Stomach (tissue), 8 donors: ENCODE measurements at regions not wholly inside any gene's neighbourhood (a gene's known extent, or its start where the extent isn't known, plus 50 kb on each side); places are given as distances from the start of the nearest gene placed in this dataset.

ENCODE experiments used
- DNase-seq, 2 donors: peaks; one replicate each; pipeline versions ENCODE4 v3.0.0 to v3.0.0-alpha.2; 2013 to 2019
- H3K27ac ChIP-seq, 5 donors: fragments of 200-600 bp in 4 of 5; sonication (generic) in 4 of 5; one replicate each; pipeline ENCODE4 v1.5.1; 2013 to 2019; ENCODE audit warnings: mild to moderate bottlenecking in 1 of 5, moderate library complexity in 1 of 5
- H3K27me3 ChIP-seq, 3 donors: fragments of 200-600 bp; sonication (generic); one replicate each; pipeline ENCODE4 v1.5.1; 2017 to 2019; ENCODE audit warnings: mixed run types in 1 of 3
- H3K36me3 ChIP-seq, 4 donors: fragments of 200-600 bp; sonication (generic); 1 replicate in 3 of 4; 2 replicates in 1 of 4; pipeline ENCODE4 v1.5.1; 2016 to 2019
- H3K4me1 ChIP-seq, 4 donors: fragments of 200-600 bp; sonication (generic); one replicate each; pipeline ENCODE4 v1.5.1; 2016 to 2019
- H3K4me3 ChIP-seq, 4 donors: fragments of 200-600 bp; sonication (generic) in 3 of 4; one replicate each; pipeline ENCODE4 v1.5.1; 2016 to 2019; ENCODE audit warnings: mild to moderate bottlenecking in 1 of 4
- H3K9me3 ChIP-seq, 4 donors: fragments of 200-600 bp; sonication (generic); one replicate each; pipeline ENCODE4 v1.5.1; 2016 to 2019
- EP300 ChIP-seq: sonication (generic); formaldehyde crosslinking; IDR thresholded peaks from one replicate; pipeline ENCODE4 v1.6.1; 2017; ENCODE audit warnings: antibody characterized with exemption
- POLR2A ChIP-seq, 4 donors: fragments of 450-650 bp; IDR thresholded peaks; one replicate each; pipeline ENCODE4 v1.6.1; 2016; ENCODE audit warnings: antibody characterized with exemption in 4 of 4, control low read depth in 2 of 4, mild to moderate bottlenecking in 1 of 4, moderate library complexity in 1 of 4
- POLR2AphosphoS5 ChIP-seq, 3 donors: sonication (generic); formaldehyde crosslinking; IDR thresholded peaks; one replicate each; pipeline ENCODE4 v1.6.1; 2016; ENCODE audit warnings: antibody characterized with exemption in 3 of 3
- WGBS, 5 donors: extraction: QIAGEN DNeasy Blood & Tissue Kit in 3 of 5; methylation state at CpG; one replicate each; pipeline versions ENCODE4 v1.1.5 to v1.1.7; 2013 to 2018; 5-methylcytosine and 5-hydroxymethylcytosine counted together
- intact Hi-C: fragments of 100-400 bp; cut with DNase I; formaldehyde crosslinking; loops from one replicate; pipeline ENCODE4 v1.15.1; 2023; ENCODE audit warnings: low total_unique reads
- TF ChIP-seq, protein P1 (sequence below), 7 experiments: fragments of 450-650 bp in 4 of 7; fragments of 200-600 bp in 3 of 7; sonication (generic) in 3 of 7; IDR thresholded peaks; one replicate each; pipeline ENCODE4 v1.5.1; 2016 to 2019; ENCODE audit warnings: antibody characterized with exemption in 7 of 7, control low read depth in 2 of 7, mild to moderate bottlenecking in 1 of 7
- donor health status: healthy with polysubstance abuse.
- donor health status: Bipolar disorder and iron deficiency.
- donor health status: healthy.

DNA sequence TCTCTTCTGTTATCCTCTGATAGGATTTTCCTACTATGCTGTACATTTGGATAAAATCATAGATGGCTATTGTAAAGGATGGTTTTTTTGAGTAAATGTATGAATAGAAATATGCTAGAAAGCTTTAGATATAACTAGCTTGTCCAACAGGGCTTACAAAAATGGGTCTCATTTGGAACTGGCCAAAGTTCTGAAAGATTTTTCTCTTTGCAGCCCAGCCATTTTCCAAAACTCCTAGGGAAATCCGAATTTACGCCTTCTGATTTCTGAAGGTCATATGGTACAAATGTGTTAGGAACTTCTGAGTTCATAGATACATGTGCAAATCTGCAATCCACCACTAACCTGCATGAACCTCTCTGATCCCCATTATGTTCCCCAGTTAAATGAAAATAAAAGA, 603.9 kb upstream of the C9orf72 start:
- intact Hi-C loops = no loop called here
- no peak for DNase-seq
- 81 to 92% (median 89%) methylated on average over 2 of the region's 2 CpGs for WGBS, 5 donors

DNA sequence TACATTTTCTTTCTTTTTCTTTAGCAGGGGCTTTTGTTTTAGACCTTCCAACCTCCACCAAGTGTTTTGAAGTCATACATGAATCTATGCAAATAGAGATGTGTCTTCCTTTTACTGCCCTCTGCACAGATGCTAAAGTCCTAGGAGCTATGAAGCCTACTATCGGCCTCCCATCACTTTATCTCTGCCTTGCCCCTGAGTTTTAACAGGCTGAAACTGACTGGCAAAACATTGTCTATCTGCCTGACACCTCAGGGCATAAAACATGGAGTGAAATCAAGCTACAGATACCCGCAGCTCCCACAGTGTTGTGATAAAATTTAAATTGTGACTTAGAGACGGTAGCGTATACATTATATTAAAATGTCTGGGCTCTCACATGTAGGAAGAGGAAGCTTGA, 604.6 kb upstream of the C9orf72 start:
- no peaks in the 10 kb centered on the region for H3K27me3 ChIP-seq
- intact Hi-C loops = no loop called here
- no peaks in the 10 kb centered on the region for H3K4me1 ChIP-seq
- 78 to 90% (median 87%) methylated on average over 4 of the region's 4 CpGs for WGBS, 5 donors
- no peak overlapping the region for H3K4me3 ChIP-seq
- no peak overlapping the region for H3K27ac ChIP-seq
- H3K9me3 ChIP-seq = peaks cover 0 to 10% (median 0%) of the 10 kb centered on the region in 4 donors
- TF ChIP-seq POLR2A (IDR thresholded peaks at IDR 0.05) (no peak), EP300 (no peak), POLR2AphosphoS5 (IDR thresholded peaks at IDR 0.05) (no peak)
- TF ChIP-seq, protein P1, sequence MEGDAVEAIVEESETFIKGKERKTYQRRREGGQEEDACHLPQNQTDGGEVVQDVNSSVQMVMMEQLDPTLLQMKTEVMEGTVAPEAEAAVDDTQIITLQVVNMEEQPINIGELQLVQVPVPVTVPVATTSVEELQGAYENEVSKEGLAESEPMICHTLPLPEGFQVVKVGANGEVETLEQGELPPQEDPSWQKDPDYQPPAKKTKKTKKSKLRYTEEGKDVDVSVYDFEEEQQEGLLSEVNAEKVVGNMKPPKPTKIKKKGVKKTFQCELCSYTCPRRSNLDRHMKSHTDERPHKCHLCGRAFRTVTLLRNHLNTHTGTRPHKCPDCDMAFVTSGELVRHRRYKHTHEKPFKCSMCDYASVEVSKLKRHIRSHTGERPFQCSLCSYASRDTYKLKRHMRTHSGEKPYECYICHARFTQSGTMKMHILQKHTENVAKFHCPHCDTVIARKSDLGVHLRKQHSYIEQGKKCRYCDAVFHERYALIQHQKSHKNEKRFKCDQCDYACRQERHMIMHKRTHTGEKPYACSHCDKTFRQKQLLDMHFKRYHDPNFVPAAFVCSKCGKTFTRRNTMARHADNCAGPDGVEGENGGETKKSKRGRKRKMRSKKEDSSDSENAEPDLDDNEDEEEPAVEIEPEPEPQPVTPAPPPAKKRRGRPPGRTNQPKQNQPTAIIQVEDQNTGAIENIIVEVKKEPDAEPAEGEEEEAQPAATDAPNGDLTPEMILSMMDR (IDR thresholded peaks at IDR 0.05) = no peak
- no peak for DNase-seq
- H3K36me3 ChIP-seq = no peaks in the 10 kb centered on the region

More for the DNA sequence above, 603.9 kb upstream of the C9orf72 start:
- Histone ChIP-seq H3K4me1 (no peaks in the 10 kb centered on the region), H3K36me3 (no peaks in the 10 kb centered on the region), H3K9me3 (peaks cover 0 to 6% (median 0%) of the 10 kb centered on the region in 4 donors), H3K4me3 (no peak overlapping the region), H3K27ac (no peak overlapping the region), H3K27me3 (no peaks in the 10 kb centered on the region)
- TF ChIP-seq EP300 = no peak
- no peak for TF ChIP-seq POLR2A (IDR thresholded peaks at IDR 0.05)
- TF ChIP-seq, protein P1 (IDR thresholded peaks at IDR 0.05) = no peak
- TF ChIP-seq POLR2AphosphoS5 (IDR thresholded peaks at IDR 0.05) = no peak

DNA sequence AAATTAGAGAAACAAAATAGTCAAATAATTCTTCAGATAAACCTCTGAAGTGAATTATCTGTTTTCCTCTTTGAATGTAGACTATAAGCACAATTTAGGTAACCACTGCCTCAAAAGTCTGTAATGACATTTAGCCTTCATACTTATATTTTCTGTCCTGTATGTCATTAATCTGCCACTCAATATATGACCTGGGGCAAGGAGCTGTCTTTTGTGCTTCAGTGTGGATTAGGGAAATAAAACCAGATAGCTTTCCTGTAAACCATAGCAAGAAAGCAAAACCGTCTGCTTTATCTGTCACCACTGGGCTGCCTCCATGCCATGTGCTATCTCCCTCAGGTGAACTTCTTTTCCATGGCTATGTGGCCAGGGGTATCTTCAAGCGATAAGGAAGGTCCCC, 606.6 kb upstream of the C9orf72 start:
- 61 to 78% (median 74%) methylated on average over 2 of the region's 2 CpGs for WGBS, 5 donors
- no peak for DNase-seq
- intact Hi-C loops = no loop called here
- Histone ChIP-seq H3K27ac (no peak overlapping the region), H3K36me3 (no peaks in the 10 kb centered on the region), H3K9me3 (peaks cover 0 to 10% (median 0%) of the 10 kb centered on the region in 4 donors), H3K4me1 (no peaks in the 10 kb centered on the region), H3K27me3 (no peaks in the 10 kb centered on the region), H3K4me3 (no peak overlapping the region)
- TF ChIP-seq POLR2AphosphoS5 (IDR thresholded peaks at IDR 0.05) (no peak), POLR2A (IDR thresholded peaks at IDR 0.05) (no peak), EP300 (no peak)
- TF ChIP-seq, protein P1 (IDR thresholded peaks at IDR 0.05) = no peak

DNA sequence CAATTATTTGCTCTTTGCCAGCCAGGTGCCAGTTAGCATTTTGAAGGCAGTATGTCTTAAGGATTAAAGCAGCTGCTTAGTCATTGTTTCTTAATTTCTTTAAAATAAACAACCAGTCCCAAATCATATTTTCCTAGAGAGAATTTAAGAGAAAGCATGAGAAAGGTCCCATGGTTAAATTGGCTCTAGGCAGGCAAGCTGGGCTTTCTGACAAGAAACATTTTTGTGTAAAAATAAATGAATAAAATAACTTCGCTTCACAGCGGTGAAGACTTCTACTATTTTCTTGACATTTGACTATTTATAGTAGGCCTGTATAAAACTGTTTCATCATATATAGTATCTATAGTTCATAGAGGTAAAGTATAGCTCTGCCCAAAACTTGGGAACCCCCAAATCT, 617.7 kb upstream of the C9orf72 start:
- Histone ChIP-seq H3K27me3 (no peaks in the 10 kb centered on the region), H3K27ac (no peak overlapping the region), H3K4me1 (no peaks in the 10 kb centered on the region), H3K36me3 (no peaks in the 10 kb centered on the region), H3K9me3 (no peaks in the 10 kb centered on the region), H3K4me3 (no peak overlapping the region)
- intact Hi-C loops = no loop called here
- 73 to 92% (median 81%) methylated on average over 2 of the region's 2 CpGs for WGBS, 5 donors
- no peak for DNase-seq
- TF ChIP-seq POLR2AphosphoS5 (IDR thresholded peaks at IDR 0.05) (no peak), EP300 (no peak), POLR2A (IDR thresholded peaks at IDR 0.05) (no peak)
- TF ChIP-seq, protein P1 (IDR thresholded peaks at IDR 0.05) = no peak
